Hepatocyte (in vitro differentiated cells): ENCODE measurements at regions not wholly inside any gene's neighbourhood (a gene's known extent, or its start where the extent isn't known, plus 50 kb on each side); places are given as distances from the start of the nearest gene placed in this dataset.

Source experiments
- DNase-seq: peaks from one replicate; pipeline ENCODE4 v3.0.0-alpha.2; 2016; ENCODE audit warnings: low spot score
- H2AFZ ChIP-seq: fragments of 200-600 bp; sonication (generic); 2 replicates; pipeline ENCODE4 v1.6.0; 2016; ENCODE audit warnings: antibody characterized with exemption, mild to moderate bottlenecking
- H3K27ac ChIP-seq: fragments of 200-600 bp; sonication (generic); 2 replicates; pipeline ENCODE4 v1.5.1; 2016; ENCODE audit warnings: mild to moderate bottlenecking
- H3K27me3 ChIP-seq: fragments of 200-600 bp; sonication (generic); 2 replicates; pipeline ENCODE4 v1.6.1; 2016
- H3K36me3 ChIP-seq: fragments of 200-600 bp; sonication (generic); replicated peaks from 2 replicates; pipeline ENCODE4 v1.5.1; 2016; ENCODE audit warnings: low read depth; ENCODE audit not compliant: insufficient read depth
- H3K4me1 ChIP-seq: fragments of 200-600 bp; sonication (generic); 2 replicates; pipeline ENCODE4 v1.5.1; 2016; ENCODE audit warnings: mild to moderate bottlenecking, moderate library complexity; ENCODE audit not compliant: insufficient read depth
- H3K4me2 ChIP-seq: fragments of 200-600 bp; sonication (generic); 2 replicates; pipeline ENCODE4 v1.6.0; 2016
- H3K4me3 ChIP-seq: fragments of 200-600 bp; sonication (generic); 2 replicates; pipeline ENCODE4 v1.5.1; 2016; ENCODE audit warnings: mild to moderate bottlenecking
- H3K79me2 ChIP-seq: fragments of 200-600 bp; sonication (generic); 2 replicates; pipeline ENCODE4 v1.6.0; 2017; ENCODE audit warnings: mild to moderate bottlenecking
- H3K9me2 ChIP-seq: fragments of 200-600 bp; sonication (generic); replicated peaks from 2 replicates; pipeline ENCODE4 v1.6.0; 2017; ENCODE audit warnings: mild to moderate bottlenecking; ENCODE audit not compliant: insufficient read depth
- H3K9me3 ChIP-seq: fragments of 200-600 bp; sonication (generic); 2 replicates; pipeline ENCODE4 v1.5.1; 2016; ENCODE audit warnings: low read depth, mild to moderate bottlenecking
- H4K20me1 ChIP-seq: fragments of 200-600 bp; sonication (generic); 2 replicates; pipeline ENCODE4 v1.6.0; 2016; ENCODE audit warnings: mild to moderate bottlenecking; ENCODE audit not compliant: insufficient read depth, poor library complexity, severe bottlenecking
- EZH2 ChIP-seq: fragments of 200-600 bp; sonication (generic); IDR thresholded peaks from 2 replicates; pipeline ENCODE4 v1.6.1; 2016; ENCODE audit warnings: antibody characterized with exemption, mild to moderate bottlenecking, borderline replicate concordance
- EZH2phosphoT487 ChIP-seq: fragments of 200-600 bp; sonication (generic); IDR thresholded peaks from one replicate; pipeline ENCODE4 v1.6.1; 2018; ENCODE audit warnings: antibody characterized with exemption, mild to moderate bottlenecking, low read depth, moderate library complexity; ENCODE audit not compliant: unreplicated experiment, severe bottlenecking
- WGBS: methylation state at CpG from one replicate; pipeline ENCODE4 v1.1.6; 2016; ENCODE audit warnings: low lambda C conversion rate; ENCODE audit errors: missing lambda C conversion rate; 5-methylcytosine and 5-hydroxymethylcytosine counted together
- TF ChIP-seq, protein P1 (sequence below): fragments of 200-600 bp; sonication (generic); IDR thresholded peaks from 2 replicates; pipeline ENCODE4 v1.5.1; 2016; ENCODE audit warnings: antibody characterized with exemption, mild to moderate bottlenecking; ENCODE audit not compliant: poor library complexity

GRCh38 chr15:69957175-69957574 is 140.5 kb downstream of the TLE3 start:
- no peak for DNase-seq
- H3K9me2 ChIP-seq, result no peaks in the 10 kb centered on the region
- no peak overlapping the region for H2AFZ ChIP-seq
- no peak for TF ChIP-seq EZH2phosphoT487
- no peak for TF ChIP-seq EZH2
- TF ChIP-seq, protein P1, sequence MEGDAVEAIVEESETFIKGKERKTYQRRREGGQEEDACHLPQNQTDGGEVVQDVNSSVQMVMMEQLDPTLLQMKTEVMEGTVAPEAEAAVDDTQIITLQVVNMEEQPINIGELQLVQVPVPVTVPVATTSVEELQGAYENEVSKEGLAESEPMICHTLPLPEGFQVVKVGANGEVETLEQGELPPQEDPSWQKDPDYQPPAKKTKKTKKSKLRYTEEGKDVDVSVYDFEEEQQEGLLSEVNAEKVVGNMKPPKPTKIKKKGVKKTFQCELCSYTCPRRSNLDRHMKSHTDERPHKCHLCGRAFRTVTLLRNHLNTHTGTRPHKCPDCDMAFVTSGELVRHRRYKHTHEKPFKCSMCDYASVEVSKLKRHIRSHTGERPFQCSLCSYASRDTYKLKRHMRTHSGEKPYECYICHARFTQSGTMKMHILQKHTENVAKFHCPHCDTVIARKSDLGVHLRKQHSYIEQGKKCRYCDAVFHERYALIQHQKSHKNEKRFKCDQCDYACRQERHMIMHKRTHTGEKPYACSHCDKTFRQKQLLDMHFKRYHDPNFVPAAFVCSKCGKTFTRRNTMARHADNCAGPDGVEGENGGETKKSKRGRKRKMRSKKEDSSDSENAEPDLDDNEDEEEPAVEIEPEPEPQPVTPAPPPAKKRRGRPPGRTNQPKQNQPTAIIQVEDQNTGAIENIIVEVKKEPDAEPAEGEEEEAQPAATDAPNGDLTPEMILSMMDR, result no peak
- no peaks in the 10 kb centered on the region for H3K4me1 ChIP-seq
- no peaks in the 10 kb centered on the region for H4K20me1 ChIP-seq
- no peak overlapping the region for H3K27ac ChIP-seq
- no peak overlapping the region for H3K4me2 ChIP-seq
- H3K4me3 ChIP-seq, result no peak overlapping the region
- H3K27me3 ChIP-seq, result no peaks in the 10 kb centered on the region
- H3K36me3 ChIP-seq, result no peaks in the 10 kb centered on the region
- WGBS, result 95% methylated on average over 4 of the region's 4 CpGs
- no peaks in the 10 kb centered on the region for H3K9me3 ChIP-seq
- no peaks in the 10 kb centered on the region for H3K79me2 ChIP-seq

DNA sequence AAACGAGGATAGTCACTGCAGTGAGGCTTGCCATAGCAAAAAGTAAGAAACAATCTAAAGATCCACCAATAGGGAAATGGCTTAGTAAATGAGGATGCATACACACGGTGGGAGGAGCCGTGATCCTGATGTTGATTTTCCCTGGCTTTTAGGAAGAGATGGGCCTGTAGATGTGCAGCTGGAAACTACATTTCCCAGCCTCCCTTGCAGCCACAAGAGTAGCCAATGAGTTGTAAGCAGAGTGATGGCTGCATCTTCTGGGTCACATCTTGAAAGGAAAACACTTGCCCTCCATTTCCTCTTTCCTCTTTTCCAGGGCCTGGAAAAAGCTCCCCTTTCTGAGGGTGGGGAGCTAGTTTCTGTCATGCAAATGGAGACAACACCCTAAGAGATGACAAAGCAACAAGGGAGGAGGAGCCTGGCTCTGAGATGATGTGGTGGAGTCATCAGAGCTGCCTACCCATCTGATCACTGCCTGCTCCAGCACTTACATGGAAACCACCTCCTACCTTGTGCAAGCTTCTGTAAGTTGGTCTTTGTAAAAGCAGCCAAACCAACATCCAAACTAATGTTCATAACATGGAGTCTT is 139.1 kb downstream of the TLE3 start:
- Histone ChIP-seq H3K27ac (no peak overlapping the region), H3K79me2 (no peaks in the 10 kb centered on the region), H3K36me3 (no peaks in the 10 kb centered on the region), H3K4me3 (no peak overlapping the region), H3K4me1 (no peaks in the 10 kb centered on the region), H3K9me2 (no peaks in the 10 kb centered on the region), H3K27me3 (no peaks in the 10 kb centered on the region), H2AFZ (no peak overlapping the region), H4K20me1 (no peaks in the 10 kb centered on the region), H3K4me2 (no peak overlapping the region), H3K9me3 (no peaks in the 10 kb centered on the region)
- DNase-seq, result no peak
- 67% methylated on average over 3 of the region's 3 CpGs for WGBS
- TF ChIP-seq EZH2 (no peak), EZH2phosphoT487 (no peak)
- TF ChIP-seq, protein P1, result no peak

GRCh38 chr15:69962561-69962960 is 135.2 kb downstream of the TLE3 start:
- TF ChIP-seq, protein P1, result no peak
- TF ChIP-seq EZH2 (no peak), EZH2phosphoT487 (no peak)
- DNase-seq, result no peak
- H3K36me3 ChIP-seq, result no peaks in the 10 kb centered on the region

DNA sequence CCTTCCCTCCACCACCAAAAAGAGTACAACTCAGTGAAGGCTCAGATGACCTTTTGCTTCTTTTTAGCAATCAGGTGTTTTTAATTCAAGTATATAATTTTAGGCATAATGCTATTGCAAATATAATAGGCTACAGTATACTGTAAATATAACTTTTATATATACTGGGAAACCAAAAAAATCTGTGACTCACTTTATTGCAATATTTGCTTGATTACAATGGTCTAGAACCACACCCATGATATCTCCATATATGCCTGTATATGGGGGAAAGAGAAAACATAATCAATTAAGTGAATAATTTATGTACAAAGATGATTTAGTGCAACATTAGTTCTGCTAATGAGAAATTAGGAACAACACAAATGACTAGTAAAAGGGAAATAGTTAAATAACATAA is 134.3 kb downstream of the TLE3 start:
- no peak overlapping the region for H3K4me2 ChIP-seq
- H4K20me1 ChIP-seq, result no peaks in the 10 kb centered on the region
- no peaks in the 10 kb centered on the region for H3K9me3 ChIP-seq
- peaks cover 5% of the 10 kb centered on the region for H3K27me3 ChIP-seq
- H3K4me1 ChIP-seq, result no peaks in the 10 kb centered on the region
- no peak overlapping the region for H2AFZ ChIP-seq
- no peak for TF ChIP-seq EZH2phosphoT487
- TF ChIP-seq, protein P1, result no peak
- TF ChIP-seq EZH2, result no peak
- H3K9me2 ChIP-seq, result no peaks in the 10 kb centered on the region
- no peak for DNase-seq
- H3K36me3 ChIP-seq, result no peaks in the 10 kb centered on the region
- no peak overlapping the region for H3K27ac ChIP-seq
- H3K79me2 ChIP-seq, result no peaks in the 10 kb centered on the region
- H3K4me3 ChIP-seq, result no peak overlapping the region

More at GRCh38 chr15:69962561-69962960, 135.2 kb downstream of the TLE3 start:
- Histone ChIP-seq H3K4me2 (no peak overlapping the region), H4K20me1 (no peaks in the 10 kb centered on the region), H3K4me3 (no peak overlapping the region), H3K27me3 (no peaks in the 10 kb centered on the region), H3K9me3 (no peaks in the 10 kb centered on the region), H3K4me1 (no peaks in the 10 kb centered on the region), H3K27ac (no peak overlapping the region), H2AFZ (no peak overlapping the region), H3K79me2 (no peaks in the 10 kb centered on the region), H3K9me2 (no peaks in the 10 kb centered on the region)
- WGBS, result 96% methylated on average over 1 of the region's 1 CpG
